ENCODE measurements at regions not wholly inside any gene's neighbourhood (a gene's known extent, or its start where the extent isn't known, plus 50 kb on each side); places are given as distances from the start of the nearest gene placed in this dataset.

GRCh38 chr1:219754767-219755166, 141.9 kb upstream of the ZC3H11B start:
- TF ChIP-seq CTCF (conservative IDR thresholded peaks at IDR 0.05; ENCODE audit: low read depth, low read length) (no peak), EZH2phosphoT487 (IDR thresholded peaks at IDR 0.05; ENCODE audit: borderline replicate concordance, low read length) (no peak)

Measured in PC-3 (cell line).